Breast epithelium (tissue), 4 donors: ENCODE measurements at regions not wholly inside any gene's neighbourhood (a gene's known extent, or its start where the extent isn't known, plus 50 kb on each side); places are given as distances from the start of the nearest gene placed in this dataset.

Source experiments
- DNase-seq, 2 donors: peaks; one replicate each; pipeline ENCODE4 v3.0.0-alpha.2; 2019; ENCODE audit warnings: low spot score in 2 of 2
- H3K27ac ChIP-seq, 2 donors: fragments of 200-600 bp; sonication (generic) in 1 of 2; one replicate each; pipeline ENCODE4 v1.5.1; 2016 to 2019; ENCODE audit warnings: mild to moderate bottlenecking in 1 of 2
- H3K27me3 ChIP-seq, 2 donors: fragments of 200-600 bp; sonication (generic) in 1 of 2; one replicate each; pipeline versions ENCODE4 v1.5.1 to v1.6.0; 2017 to 2019; ENCODE audit warnings: control low read depth in 1 of 2, mild to moderate bottlenecking in 1 of 2
- H3K36me3 ChIP-seq: fragments of 200-600 bp; one replicate; pipeline ENCODE4 v1.5.1; 2019
- H3K4me1 ChIP-seq, 2 donors: fragments of 200-600 bp; sonication (generic); one replicate each; pipeline ENCODE4 v1.5.1; 2016 to 2019; ENCODE audit warnings: control low read depth in 1 of 2
- H3K4me3 ChIP-seq, 3 donors: fragments of 200-600 bp; sonication (generic); 1 replicate in 2 of 3; 2 replicates in 1 of 3; pipeline ENCODE4 v1.5.1; 2016 to 2019; ENCODE audit warnings: mild to moderate bottlenecking in 3 of 3, moderate library complexity in 2 of 3
- H3K9me3 ChIP-seq, 2 donors: fragments of 200-600 bp; sonication (generic) in 1 of 2; one replicate each; pipeline ENCODE4 v1.5.1; 2016 to 2019; ENCODE audit warnings: control low read depth in 1 of 2
- POLR2A ChIP-seq: fragments of 450-650 bp; IDR thresholded peaks from one replicate; pipeline ENCODE4 v1.6.1; 2016; ENCODE audit warnings: antibody characterized with exemption, mild to moderate bottlenecking, moderate library complexity
- POLR2AphosphoS5 ChIP-seq, 3 donors: sonication (generic); formaldehyde crosslinking; IDR thresholded peaks; one replicate each; pipeline ENCODE4 v1.6.1; 2017; ENCODE audit warnings: antibody characterized with exemption in 3 of 3
- intact Hi-C: fragments of 100-400 bp; cut with DNase I; formaldehyde crosslinking; loops from one replicate; pipeline ENCODE4 v1.15.1; 2023; ENCODE audit warnings: low total_unique reads
- TF ChIP-seq, protein P1 (sequence below), 3 donors: fragments of 450-650 bp; IDR thresholded peaks; one replicate each; pipeline ENCODE4 v1.5.1; 2016 to 2017; ENCODE audit warnings: antibody characterized with exemption in 3 of 3, mild to moderate bottlenecking in 3 of 3, moderate library complexity in 3 of 3

DNA sequence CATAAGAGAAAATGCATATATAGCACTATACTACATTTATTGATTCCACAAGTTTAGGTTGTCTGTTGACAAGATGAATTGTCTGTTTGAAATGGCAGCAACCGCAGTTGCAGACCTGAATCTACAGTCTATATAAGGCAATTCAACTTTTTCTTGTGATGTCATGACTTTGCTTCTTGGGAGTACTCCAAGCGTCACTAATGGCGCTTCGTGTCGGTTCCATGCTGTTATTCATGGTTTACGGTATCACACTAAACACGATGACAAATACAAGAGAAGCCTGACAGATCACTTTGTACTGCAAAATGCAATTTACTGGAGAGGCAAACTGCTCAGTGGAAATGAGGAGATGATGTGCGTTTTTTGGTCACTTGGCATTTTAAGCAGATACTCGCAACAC lies 280.3 kb upstream of the TCF21 start:
- H3K4me1 ChIP-seq, result no peaks in the 10 kb centered on the region
- intact Hi-C loops, result no loop called here
- no peak overlapping the region for H3K4me3 ChIP-seq
- no peaks in the 10 kb centered on the region for H3K36me3 ChIP-seq
- no peaks in the 10 kb centered on the region for H3K9me3 ChIP-seq
- H3K27ac ChIP-seq, result no peak overlapping the region
- TF ChIP-seq, protein P1, sequence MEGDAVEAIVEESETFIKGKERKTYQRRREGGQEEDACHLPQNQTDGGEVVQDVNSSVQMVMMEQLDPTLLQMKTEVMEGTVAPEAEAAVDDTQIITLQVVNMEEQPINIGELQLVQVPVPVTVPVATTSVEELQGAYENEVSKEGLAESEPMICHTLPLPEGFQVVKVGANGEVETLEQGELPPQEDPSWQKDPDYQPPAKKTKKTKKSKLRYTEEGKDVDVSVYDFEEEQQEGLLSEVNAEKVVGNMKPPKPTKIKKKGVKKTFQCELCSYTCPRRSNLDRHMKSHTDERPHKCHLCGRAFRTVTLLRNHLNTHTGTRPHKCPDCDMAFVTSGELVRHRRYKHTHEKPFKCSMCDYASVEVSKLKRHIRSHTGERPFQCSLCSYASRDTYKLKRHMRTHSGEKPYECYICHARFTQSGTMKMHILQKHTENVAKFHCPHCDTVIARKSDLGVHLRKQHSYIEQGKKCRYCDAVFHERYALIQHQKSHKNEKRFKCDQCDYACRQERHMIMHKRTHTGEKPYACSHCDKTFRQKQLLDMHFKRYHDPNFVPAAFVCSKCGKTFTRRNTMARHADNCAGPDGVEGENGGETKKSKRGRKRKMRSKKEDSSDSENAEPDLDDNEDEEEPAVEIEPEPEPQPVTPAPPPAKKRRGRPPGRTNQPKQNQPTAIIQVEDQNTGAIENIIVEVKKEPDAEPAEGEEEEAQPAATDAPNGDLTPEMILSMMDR (IDR thresholded peaks at IDR 0.05), result no peak
- TF ChIP-seq POLR2AphosphoS5 (IDR thresholded peaks at IDR 0.05) (no peak), POLR2A (no peak)
- DNase-seq, result no peak
- no peaks in the 10 kb centered on the region for H3K27me3 ChIP-seq

- no peak for DNase-seq
- H3K9me3 ChIP-seq, result no peaks in the 10 kb centered on the region
- no peak overlapping the region for H3K27ac ChIP-seq
- TF ChIP-seq POLR2A, result no peak
- TF ChIP-seq, protein P1 (IDR thresholded peaks at IDR 0.05), result no peak
- TF ChIP-seq POLR2AphosphoS5 (IDR thresholded peaks at IDR 0.05), result no peak
- H3K27me3 ChIP-seq, result no peaks in the 10 kb centered on the region
- H3K4me3 ChIP-seq, result no peak overlapping the region
- intact Hi-C loops, result no loop called here
- H3K4me1 ChIP-seq, result no peaks in the 10 kb centered on the region
- no peaks in the 10 kb centered on the region for H3K36me3 ChIP-seq
Observed at GRCh38 chr6:133609415-133610226, 279.3 kb upstream of the TCF21 start.

DNA sequence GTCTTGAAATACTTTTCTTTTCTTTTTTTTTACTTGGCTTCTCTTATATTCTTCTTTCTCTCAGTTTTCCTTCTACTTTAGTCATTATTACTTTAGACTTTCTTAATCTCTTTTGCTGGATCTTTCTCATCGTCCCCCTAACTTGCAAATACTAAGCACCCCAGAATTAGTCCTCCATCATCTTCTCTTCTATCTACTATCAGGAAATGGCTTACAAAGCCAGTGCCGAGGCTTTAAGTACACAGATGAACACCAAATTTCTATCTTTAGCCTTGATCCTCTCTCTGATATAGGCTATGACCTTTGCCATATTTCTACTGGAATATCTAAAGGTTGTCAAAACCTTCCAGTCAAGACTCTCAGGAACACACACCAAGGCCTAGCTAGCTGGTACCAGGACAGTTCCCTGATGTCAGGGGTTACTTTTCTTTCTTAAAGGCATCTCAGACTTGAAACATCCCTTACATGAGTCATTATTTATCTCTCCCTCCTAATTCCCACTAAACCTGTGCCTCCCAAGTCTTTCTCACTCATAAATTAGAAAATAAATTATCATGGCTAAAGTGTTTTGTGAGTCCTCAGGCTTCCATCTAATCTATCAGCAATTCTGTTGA lies 278.6 kb upstream of the TCF21 start:
- intact Hi-C loops, result no loop called here
- H3K9me3 ChIP-seq, result no peaks in the 10 kb centered on the region
- no peak for DNase-seq
- no peaks in the 10 kb centered on the region for H3K27me3 ChIP-seq
- no peaks in the 10 kb centered on the region for H3K4me1 ChIP-seq
- H3K27ac ChIP-seq, result no peak overlapping the region
- no peak overlapping the region for H3K4me3 ChIP-seq
- TF ChIP-seq, protein P1 (IDR thresholded peaks at IDR 0.05), result no peak
- TF ChIP-seq POLR2A (no peak), POLR2AphosphoS5 (IDR thresholded peaks at IDR 0.05) (no peak)
- no peaks in the 10 kb centered on the region for H3K36me3 ChIP-seq

DNA sequence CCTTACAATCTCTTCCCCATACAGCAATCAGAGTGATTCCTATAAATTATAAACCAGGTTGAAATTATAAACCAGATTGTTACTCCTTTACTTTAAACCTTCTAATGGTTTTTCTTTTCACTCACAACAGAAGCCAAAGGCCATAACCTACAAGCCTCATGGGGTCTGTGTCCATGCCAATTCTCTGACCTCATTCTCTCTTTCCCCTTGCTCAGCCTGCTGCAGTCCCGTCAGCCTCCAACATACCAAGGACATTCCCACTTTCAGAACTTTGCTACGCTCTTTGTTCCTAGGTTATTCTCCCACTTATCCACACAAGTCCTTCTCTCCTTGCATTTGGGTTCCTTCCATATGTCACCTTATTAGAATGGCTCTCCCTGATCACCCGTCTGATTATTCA lies 277.9 kb upstream of the TCF21 start:
- DNase-seq, result no peak

DNA sequence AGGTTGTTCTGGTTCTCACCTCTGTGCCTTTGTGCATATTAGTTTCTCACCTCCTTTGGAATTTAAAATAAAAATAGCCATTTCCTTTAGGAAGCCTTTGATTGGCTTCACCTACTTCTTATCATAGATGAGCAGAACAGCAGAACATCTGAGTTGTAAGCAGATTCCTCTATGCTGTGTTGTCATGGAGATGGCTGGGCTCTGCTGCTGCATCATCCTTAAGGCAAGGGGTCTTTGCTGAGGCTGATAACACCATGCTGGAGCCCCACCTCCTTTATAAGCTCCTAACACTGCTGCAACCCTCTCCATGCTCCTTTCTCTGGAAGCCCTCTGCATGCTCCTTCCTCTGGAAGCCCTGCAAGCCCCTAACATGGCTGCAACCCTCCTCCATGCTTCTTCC lies 276.5 kb upstream of the TCF21 start:
- intact Hi-C loops, result no loop called here
- H3K27ac ChIP-seq, result no peak overlapping the region
- no peaks in the 10 kb centered on the region for H3K27me3 ChIP-seq
- H3K36me3 ChIP-seq, result no peaks in the 10 kb centered on the region
- H3K4me3 ChIP-seq, result no peak overlapping the region
- no peak for DNase-seq
- H3K9me3 ChIP-seq, result no peaks in the 10 kb centered on the region
- H3K4me1 ChIP-seq, result no peaks in the 10 kb centered on the region
- TF ChIP-seq POLR2A, result no peak
- no peak for TF ChIP-seq POLR2AphosphoS5 (IDR thresholded peaks at IDR 0.05)
- TF ChIP-seq, protein P1 (IDR thresholded peaks at IDR 0.05), result no peak

More for the DNA sequence above, 277.9 kb upstream of the TCF21 start:
- Histone ChIP-seq H3K27me3 (no peaks in the 10 kb centered on the region), H3K36me3 (no peaks in the 10 kb centered on the region), H3K4me1 (no peaks in the 10 kb centered on the region), H3K9me3 (no peaks in the 10 kb centered on the region), H3K4me3 (no peak overlapping the region), H3K27ac (no peak overlapping the region)
- intact Hi-C loops, result no loop called here
- TF ChIP-seq, protein P1 (IDR thresholded peaks at IDR 0.05), result no peak
- TF ChIP-seq POLR2AphosphoS5 (IDR thresholded peaks at IDR 0.05) (no peak), POLR2A (no peak)
